Endodermal cell (in vitro differentiated cells): ENCODE measurements at regions not wholly inside any gene's neighbourhood (a gene's known extent, or its start where the extent isn't known, plus 50 kb on each side); places are given as distances from the start of the nearest gene placed in this dataset.

ENCODE experiments used
- DNase-seq: peaks from one replicate; pipeline ENCODE4 v3.0.0-alpha.2; 2017
- H3K27ac ChIP-seq: 2 replicates; pipeline ENCODE4 v1.5.1; 2013; ENCODE audit warnings: mild to moderate bottlenecking, low read depth, low read length, moderate library complexity
- H3K27me3 ChIP-seq: 2 replicates; pipeline ENCODE4 v1.6.1; 2013; ENCODE audit warnings: mild to moderate bottlenecking, low read length, moderate library complexity; ENCODE audit not compliant: insufficient read depth, control insufficient read depth, poor library complexity, severe bottlenecking
- H3K36me3 ChIP-seq: 2 replicates; pipeline ENCODE4 v1.7.0; 2013; ENCODE audit warnings: mild to moderate bottlenecking, low read length, moderate library complexity; ENCODE audit not compliant: control insufficient read depth, insufficient read depth
- H3K4me1 ChIP-seq: one replicate; pipeline ENCODE4 v1.7.0; 2013; ENCODE audit warnings: low read length; ENCODE audit not compliant: control insufficient read depth, insufficient read depth
- H3K4me3 ChIP-seq: 2 replicates; pipeline ENCODE4 v1.5.1; 2013; ENCODE audit warnings: mild to moderate bottlenecking, low read length, moderate library complexity
- H3K9ac ChIP-seq: 2 replicates; pipeline ENCODE4 v1.6.1; 2013; ENCODE audit warnings: mild to moderate bottlenecking, low read length, moderate library complexity; ENCODE audit not compliant: poor library complexity, severe bottlenecking; ENCODE audit errors: extremely low read depth
- H3K9me3 ChIP-seq: 2 replicates; pipeline ENCODE4 v1.6.1; 2013; ENCODE audit warnings: mild to moderate bottlenecking, low read length, moderate library complexity; ENCODE audit not compliant: control insufficient read depth
- H3K27ac Mint-ChIP-seq: 2 replicates; pipeline ENCODE4 v1.8.0; 2020; ENCODE audit warnings: mixed read lengths
- H3K27me3 Mint-ChIP-seq: 2 replicates; pipeline ENCODE4 v1.8.0; 2021; ENCODE audit warnings: mild to moderate bottlenecking, mixed read lengths; ENCODE audit not compliant: insufficient read depth
- H3K36me3 Mint-ChIP-seq: 2 replicates; pipeline ENCODE4 v1.8.0; 2020; ENCODE audit warnings: low read depth, mixed read lengths
- H3K4me1 Mint-ChIP-seq: 2 replicates; pipeline ENCODE4 v1.8.0; 2020; ENCODE audit warnings: mixed read lengths
- H3K4me3 Mint-ChIP-seq: 2 replicates; pipeline ENCODE4 v1.8.0; 2020; ENCODE audit warnings: mild to moderate bottlenecking, moderate library complexity, mixed read lengths
- H3K9me3 Mint-ChIP-seq: 2 replicates; pipeline ENCODE4 v1.8.0; 2020; ENCODE audit warnings: mild to moderate bottlenecking, mixed read lengths
- whole genome bisulfite sequencing, 2 experiments: methylation state at CpG; one replicate each; pipeline versions ENCODE4 v1.1.5 to v1.1.7; 2013; ENCODE audit warnings: missing lambda C conversion rate in 2 of 2, mixed read lengths in 1 of 2; ENCODE audit not compliant: insufficient coverage in 1 of 2, insufficient read length in 1 of 2; 5-methylcytosine and 5-hydroxymethylcytosine counted together
- TF ChIP-seq, protein P1 (sequence below): fragments of 200-600 bp; sonication (generic); conservative IDR thresholded peaks from 2 replicates; pipeline ENCODE4 v1.5.0; 2021; ENCODE audit warnings: antibody characterized with exemption, mild to moderate bottlenecking

GRCh38 chr13:81988567-81988966 is 1647.6 kb upstream of the SPRY2 start:
- peaks cover 40% of the 10 kb centered on the region for H3K4me1 Mint-ChIP-seq
- peaks cover 22% of the 10 kb centered on the region for H3K9me3 Mint-ChIP-seq
- no peaks in the 10 kb centered on the region for H3K27me3 Mint-ChIP-seq
- H3K4me1 ChIP-seq = peaks cover 15% of the 10 kb centered on the region
- no peak overlapping the region for H3K9ac ChIP-seq
- peak overlapping the region; percentile 77 for H3K27ac Mint-ChIP-seq
- WGBS, 2 experiments = 62 to 63% methylated on average over 1 to 3 of the region's 3 CpGs
- no peak overlapping the region for H3K27ac ChIP-seq
- no peaks in the 10 kb centered on the region for H3K27me3 ChIP-seq
- H3K4me3 ChIP-seq = no peak overlapping the region
- no peak overlapping the region for H3K4me3 Mint-ChIP-seq
- TF ChIP-seq, protein P1, sequence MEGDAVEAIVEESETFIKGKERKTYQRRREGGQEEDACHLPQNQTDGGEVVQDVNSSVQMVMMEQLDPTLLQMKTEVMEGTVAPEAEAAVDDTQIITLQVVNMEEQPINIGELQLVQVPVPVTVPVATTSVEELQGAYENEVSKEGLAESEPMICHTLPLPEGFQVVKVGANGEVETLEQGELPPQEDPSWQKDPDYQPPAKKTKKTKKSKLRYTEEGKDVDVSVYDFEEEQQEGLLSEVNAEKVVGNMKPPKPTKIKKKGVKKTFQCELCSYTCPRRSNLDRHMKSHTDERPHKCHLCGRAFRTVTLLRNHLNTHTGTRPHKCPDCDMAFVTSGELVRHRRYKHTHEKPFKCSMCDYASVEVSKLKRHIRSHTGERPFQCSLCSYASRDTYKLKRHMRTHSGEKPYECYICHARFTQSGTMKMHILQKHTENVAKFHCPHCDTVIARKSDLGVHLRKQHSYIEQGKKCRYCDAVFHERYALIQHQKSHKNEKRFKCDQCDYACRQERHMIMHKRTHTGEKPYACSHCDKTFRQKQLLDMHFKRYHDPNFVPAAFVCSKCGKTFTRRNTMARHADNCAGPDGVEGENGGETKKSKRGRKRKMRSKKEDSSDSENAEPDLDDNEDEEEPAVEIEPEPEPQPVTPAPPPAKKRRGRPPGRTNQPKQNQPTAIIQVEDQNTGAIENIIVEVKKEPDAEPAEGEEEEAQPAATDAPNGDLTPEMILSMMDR = no peak
- no peaks in the 10 kb centered on the region for H3K36me3 ChIP-seq
- peaks cover 19% of the 10 kb centered on the region for H3K9me3 ChIP-seq
- peaks cover 13% of the 10 kb centered on the region for H3K36me3 Mint-ChIP-seq
- no peak for DNase-seq

GRCh38 chr13:81987677-81988357 is 1646.9 kb upstream of the SPRY2 start:
- H3K9me3 Mint-ChIP-seq = peaks cover 28% of the 10 kb centered on the region
- 18% methylated on average over 1 of the region's 3 CpGs; no CpG with 5 or more reads in 1 of the 2 experiments for WGBS, 2 experiments
- peak; percentile 71 for DNase-seq
- H3K36me3 Mint-ChIP-seq = peaks cover 16% of the 10 kb centered on the region
- Histone ChIP-seq H3K4me3 (peak overlapping the region; percentile 27), H3K9ac (peak overlapping the region; percentile 36), H3K36me3 (no peaks in the 10 kb centered on the region), H3K27ac (no peak overlapping the region), H3K4me1 (peaks cover 15% of the 10 kb centered on the region), H3K27me3 (no peaks in the 10 kb centered on the region), H3K9me3 (peaks cover 26% of the 10 kb centered on the region)
- no peak overlapping the region for H3K4me3 Mint-ChIP-seq
- peaks cover 40% of the 10 kb centered on the region for H3K4me1 Mint-ChIP-seq
- peak overlapping the region; percentile 81 for H3K27ac Mint-ChIP-seq
- H3K27me3 Mint-ChIP-seq = no peaks in the 10 kb centered on the region
- TF ChIP-seq, protein P1 = no peak

GRCh38 chr13:81987159-81987558 is 1646.2 kb upstream of the SPRY2 start:
- Histone ChIP-seq H3K4me1 (peaks cover 15% of the 10 kb centered on the region), H3K4me3 (peak overlapping the region; percentile 27), H3K36me3 (peaks cover 4% of the 10 kb centered on the region), H3K27ac (no peak overlapping the region), H3K9me3 (peaks cover 33% of the 10 kb centered on the region), H3K9ac (peak overlapping the region; percentile 56), H3K27me3 (no peaks in the 10 kb centered on the region)
- Mint-ChIP-seq H3K36me3 (peaks cover 18% of the 10 kb centered on the region), H3K27me3 (no peaks in the 10 kb centered on the region), H3K9me3 (peaks cover 32% of the 10 kb centered on the region), H3K4me3 (no peak overlapping the region), H3K4me1 (peaks cover 40% of the 10 kb centered on the region), H3K27ac (peak overlapping the region; percentile 81)
- DNase-seq = no peak
- TF ChIP-seq, protein P1 = peak; percentile 63
